ENCODE measurements at regions not wholly inside any gene's neighbourhood (a gene's known extent, or its start where the extent isn't known, plus 50 kb on each side); places are given as distances from the start of the nearest gene placed in this dataset.

DNA sequence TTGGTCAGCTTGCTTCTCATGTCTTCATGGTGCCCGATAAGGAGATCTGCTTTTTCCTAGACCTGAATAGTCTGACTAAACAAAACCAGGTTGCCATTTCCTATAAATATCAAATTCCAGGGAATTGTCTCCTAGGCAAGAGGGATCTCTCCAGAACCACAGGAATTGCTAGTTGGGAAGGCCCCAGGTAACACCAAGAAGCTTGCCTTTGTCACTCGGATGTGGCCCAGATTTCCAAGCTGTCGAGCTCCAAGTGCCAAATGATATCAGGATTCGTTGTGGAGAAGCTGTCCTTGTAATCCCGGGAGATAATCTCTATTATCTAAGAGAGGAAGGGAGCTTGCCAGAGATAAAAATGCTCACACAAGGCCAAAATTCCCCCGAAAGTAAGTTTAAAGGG lies 1288.5 kb upstream of the AUTS2 start:
- no peak for DNase-seq (ENCODE audit: low read depth)

DNA sequence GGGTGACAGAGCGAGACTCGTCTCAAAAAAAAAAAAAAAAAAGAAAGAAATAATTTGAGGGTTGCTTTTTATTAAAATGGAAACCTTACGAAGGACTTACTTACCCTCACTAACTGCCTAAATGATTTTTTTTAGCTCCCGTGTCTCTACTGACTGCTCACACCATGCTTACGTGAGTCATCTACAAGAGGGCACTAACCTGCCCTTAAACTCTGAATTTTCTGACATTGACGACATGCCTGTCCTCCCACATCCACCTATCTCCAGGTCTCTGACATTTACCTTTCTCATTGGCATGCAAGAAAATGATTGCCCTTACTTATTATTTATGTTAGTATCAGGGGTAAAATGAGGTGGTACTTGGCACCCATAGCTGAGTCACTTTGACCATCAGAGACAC lies 1286.3 kb upstream of the AUTS2 start:
- no peak for DNase-seq (ENCODE audit: low read depth)

DNA sequence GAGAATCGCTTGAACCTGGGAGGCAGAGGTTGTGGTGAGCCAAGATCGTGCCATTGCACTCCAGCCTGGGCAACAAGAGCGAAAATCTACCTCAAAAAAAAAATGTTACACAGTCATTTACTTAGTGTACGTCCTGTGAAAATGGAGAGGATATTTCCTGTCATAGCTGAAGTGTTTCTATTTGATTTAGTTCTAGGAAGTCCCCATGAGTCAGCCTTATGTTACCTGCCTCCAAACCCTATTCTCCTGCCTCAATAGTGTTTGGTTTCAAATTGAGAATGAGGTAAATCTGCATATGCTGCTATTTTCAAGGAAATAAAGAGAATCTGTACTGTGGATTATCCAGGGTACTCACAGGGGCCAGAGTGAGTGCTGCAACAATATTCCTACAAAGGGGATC lies 1284.5 kb upstream of the AUTS2 start:
- DNase-seq (ENCODE audit: low read depth): no peak

DNA sequence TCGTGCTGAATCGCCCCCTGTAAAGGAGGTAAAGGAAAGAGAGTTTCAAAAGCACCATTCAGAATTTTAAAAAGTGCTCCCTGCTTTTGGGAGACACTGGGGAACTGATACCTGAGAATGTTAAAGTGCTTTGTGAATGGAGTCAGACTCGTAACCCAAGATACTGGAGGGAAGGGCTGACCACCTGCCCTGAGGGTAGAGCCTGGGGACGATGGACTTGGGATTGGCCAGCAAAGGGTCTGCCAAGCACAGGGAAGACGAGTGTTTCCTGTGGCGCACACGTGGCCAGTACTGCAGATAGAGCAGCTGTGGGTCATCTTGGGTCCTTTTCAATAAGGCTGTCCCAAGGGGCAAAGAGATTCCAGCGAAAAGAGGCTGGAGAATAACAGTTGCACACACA lies 1284.1 kb upstream of the AUTS2 start:
- DNase-seq (ENCODE audit: low read depth): no peak

DNA sequence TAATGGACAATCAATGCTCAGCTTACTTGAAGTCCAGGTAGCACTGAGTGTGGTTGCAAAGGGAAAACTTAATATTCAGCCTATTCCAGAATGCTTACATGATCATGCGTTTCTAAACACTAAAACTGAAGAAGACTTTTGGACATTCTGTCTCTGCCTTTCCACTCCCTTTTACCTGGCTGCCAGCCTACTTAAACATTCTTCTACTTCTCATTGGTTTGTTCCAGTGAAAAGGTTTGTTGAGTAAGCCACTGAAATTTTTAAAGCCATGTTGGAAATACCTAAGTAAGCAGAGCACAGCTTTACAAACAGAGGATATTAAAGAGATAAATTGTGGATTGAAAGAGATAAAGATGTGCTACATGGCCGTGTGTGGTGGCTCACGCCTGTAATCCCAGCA lies 1280.8 kb upstream of the AUTS2 start:
- no peak for DNase-seq (ENCODE audit: low read depth)

DNA sequence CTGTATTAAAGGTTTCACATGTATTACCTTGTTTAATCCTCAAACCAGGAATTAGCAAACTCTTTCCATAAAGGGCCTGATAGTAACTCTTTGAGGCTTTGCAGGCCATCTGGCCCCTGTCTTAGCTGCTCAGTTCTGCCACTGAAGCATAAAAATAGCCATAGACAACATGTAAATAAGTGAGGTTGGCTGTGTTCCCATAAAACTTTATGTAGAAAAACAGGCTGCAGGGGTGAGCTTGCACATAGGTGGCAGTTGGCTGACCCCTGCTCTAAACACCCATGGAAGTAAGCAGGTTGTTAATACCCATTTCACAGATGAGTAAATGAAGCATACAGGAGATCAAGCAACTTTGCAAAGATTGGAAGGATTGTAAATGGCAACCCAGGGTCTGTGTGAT lies 1279.2 kb upstream of the AUTS2 start:
- no peak for DNase-seq (ENCODE audit: low read depth)

DNA sequence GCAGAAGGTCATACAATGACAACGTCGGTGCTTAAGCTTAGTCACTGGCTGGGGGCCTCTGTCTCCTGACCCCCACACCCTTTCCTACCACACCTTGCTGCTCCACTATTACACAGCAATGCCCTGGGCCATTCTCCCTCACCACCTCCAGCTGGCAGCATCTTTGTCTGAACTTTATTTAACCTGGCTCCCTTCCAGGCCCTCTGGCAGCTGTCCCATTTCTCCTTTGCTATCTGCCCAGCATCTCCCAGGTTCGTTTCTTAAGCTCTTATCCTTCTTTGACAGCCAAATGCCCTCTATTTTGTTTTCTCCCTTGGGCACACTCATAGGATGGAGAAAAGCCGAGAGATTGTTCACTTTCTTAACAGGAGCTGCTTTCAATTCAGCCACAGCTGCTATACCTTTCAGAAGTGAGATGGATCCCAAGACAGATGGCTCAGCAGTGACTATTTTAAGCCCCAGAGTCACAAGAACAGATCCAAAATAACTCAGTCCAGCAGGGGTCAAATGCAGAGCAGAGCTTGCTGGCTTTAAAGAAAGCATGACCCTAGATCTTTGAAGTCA lies 1277.1 kb upstream of the AUTS2 start:
- DNase-seq (ENCODE audit: low read depth): no peak

DNA sequence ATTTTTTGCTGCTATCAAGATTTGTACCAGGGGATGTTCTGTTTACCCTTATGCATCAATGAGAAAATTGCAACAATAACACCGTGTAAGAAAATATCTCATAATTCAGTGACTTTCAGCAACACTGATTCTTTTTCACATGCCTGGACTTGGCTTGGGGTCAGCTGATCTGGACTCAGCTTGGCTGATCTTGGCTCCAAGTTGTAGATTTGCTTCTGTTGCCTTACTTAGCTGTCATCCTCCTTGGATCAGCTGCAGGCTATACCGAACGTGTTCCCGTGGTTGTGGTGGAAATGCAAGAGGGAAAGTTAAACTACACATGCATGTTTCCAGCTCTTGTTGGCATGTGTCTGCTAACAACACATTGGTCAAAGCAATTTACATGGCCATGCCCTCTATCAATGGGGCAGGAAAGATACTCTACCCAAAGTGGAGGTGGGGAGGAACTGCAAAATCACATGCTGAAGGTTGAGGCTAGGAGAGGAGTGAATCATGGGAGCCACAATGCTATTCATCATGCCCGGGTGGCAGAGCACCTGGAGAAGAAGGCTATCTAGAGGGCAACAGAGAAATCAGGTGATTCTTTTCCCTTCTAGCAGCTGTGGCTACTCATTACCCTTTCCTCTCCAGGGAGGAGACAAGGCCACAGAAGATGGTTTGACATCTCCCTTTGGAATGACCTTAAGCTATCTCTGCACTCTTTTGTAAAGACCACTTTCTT lies 1276.3 kb upstream of the AUTS2 start:
- DNase-seq (ENCODE audit: low read depth): no peak

DNA sequence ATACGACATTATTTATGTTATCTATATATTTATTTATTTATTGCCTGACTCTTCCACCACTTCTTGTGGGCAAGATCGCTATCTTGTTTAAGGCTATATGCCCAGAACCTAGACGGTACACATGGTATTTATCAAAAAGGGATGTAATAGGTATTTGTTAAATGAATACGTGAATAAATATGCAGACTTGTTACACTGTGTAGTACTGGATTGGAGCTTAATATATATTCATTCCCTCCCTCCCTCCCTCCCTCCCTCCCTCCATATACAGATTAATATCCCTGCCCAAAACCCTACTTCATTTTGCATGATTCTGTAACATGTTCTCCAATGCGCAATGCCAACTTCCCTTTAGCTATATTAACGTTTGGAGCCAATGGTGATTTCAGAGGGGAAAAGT lies 1273.7 kb upstream of the AUTS2 start:
- DNase-seq (ENCODE audit: low read depth): no peak

DNA sequence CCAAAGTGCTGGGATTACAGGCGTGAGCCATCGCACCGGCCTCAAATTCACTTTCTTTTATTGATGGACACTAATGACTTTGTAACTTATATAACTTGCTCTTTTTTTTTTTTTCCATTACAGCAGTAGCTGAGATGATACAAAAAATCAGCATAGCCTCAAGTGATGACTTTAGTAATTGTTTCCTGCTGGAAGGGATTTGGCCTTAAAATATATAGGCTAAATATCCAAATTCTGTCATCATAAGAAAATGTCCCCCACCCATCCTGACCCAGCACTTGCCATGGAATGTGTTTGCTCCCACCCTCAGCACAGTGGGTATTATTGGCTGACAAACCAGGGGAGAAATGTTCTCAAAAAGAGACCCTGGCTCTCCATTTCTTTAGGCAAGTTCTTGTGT lies 1264.1 kb upstream of the AUTS2 start:
- no peak for DNase-seq (ENCODE audit: low read depth)

DNA sequence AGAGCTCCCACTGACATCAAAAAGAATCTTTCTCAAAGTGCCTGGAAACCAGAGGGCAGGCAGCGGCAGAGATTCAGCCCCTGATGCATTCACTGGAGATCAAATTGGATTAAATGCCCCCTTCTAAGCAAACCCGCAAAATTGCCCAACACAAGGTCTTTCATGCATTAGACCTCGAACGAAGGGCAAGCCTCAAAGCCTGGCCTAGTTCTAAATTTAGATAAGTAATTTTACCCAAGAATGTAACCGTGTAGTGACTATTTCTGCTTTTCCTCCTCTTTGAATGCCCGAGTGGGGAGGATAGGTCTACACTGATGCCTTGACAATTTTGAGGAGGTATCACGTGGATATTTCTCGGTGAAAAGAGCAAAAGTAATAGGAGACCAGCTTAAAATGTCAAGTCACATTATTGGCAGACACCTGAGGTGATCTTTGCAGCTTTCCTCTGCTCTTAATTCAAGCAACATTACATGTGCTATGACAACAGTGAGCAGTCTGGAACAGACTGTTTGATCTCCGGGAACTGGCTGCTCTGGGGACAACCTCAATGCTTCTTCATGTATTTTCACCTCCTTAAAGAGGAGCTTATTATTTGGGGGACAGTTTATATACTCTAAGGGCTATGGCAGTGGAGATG lies 1263.5 kb upstream of the AUTS2 start:
- no peak for DNase-seq (ENCODE audit: low read depth)

DNA sequence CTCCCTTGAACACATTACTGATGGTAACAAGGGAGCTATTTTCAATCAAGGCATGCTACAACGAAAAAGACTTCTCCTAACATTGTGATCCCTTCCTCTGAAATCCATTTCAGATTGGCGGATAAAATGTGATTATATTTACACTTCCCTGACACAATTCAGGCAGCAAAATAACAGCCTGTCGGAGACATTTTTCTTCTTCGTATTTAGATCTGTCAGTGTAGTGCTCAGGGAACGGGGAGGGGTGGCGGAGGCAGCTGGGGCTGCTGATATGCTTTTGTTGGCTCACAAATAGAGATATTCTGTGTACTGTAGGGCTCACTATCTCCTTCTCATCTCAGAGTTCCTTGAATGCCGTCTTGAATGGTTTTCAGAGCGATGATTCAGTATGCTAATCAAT lies 1261.7 kb upstream of the AUTS2 start:
- no peak for DNase-seq (ENCODE audit: low read depth)

DNA sequence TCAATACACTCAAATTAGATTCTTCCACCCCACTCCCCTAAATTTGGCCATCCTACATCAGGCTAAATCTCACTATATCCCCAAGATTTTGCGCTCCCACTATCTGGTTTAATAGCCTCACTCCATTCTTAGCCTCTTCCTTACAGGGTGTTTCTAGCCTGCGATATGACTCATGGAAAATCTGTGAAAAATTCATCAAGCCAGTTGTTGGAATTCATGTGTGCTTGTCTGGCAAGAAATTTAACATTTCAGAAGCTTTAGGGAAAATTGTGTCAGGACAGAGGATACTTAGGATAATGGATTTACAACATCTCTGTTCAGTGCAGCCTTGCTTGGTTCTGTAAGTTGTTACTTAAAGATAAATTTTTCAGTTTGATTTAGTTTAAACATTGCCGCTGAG lies 1249.9 kb upstream of the AUTS2 start:
- no peak for DNase-seq (ENCODE audit: low read depth)

DNA sequence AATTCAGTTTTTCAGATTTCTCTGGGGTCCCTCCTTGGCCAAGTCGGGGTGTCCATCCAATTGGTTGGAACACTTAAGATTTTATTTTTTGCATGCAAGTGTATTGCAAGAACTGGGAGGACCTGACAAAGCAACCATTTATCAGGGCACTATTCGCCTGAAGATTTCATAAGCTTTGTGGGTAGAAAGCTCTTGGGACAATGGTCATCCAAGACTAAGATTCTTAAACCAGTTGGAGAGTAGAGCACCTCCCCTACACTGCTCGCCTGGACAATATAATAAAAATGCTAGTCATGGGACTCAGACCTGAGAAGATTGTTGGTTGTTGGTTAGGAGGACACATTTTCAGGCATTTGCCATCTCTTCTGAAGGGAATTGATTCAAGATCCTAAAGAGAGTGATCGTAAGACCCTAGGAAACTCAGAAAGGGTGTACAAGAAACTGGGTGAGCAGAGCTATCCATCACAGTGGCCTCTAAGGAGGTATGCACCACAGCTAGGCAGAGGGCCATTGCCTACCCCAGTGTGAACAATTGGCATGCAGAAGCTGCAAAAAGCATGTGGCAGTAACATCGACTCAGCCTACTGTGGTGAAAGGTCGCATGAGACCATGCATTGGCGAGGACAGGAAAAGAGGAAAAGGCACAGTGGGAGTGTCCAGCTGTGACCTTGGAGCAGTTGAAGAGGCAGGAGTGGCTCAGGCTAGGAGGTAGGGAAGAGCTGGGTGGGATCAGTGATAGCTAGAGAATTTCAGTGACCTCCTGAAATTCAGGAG lies 1235.3 kb upstream of the AUTS2 start:
- no peak for DNase-seq (ENCODE audit: low read depth)

DNA sequence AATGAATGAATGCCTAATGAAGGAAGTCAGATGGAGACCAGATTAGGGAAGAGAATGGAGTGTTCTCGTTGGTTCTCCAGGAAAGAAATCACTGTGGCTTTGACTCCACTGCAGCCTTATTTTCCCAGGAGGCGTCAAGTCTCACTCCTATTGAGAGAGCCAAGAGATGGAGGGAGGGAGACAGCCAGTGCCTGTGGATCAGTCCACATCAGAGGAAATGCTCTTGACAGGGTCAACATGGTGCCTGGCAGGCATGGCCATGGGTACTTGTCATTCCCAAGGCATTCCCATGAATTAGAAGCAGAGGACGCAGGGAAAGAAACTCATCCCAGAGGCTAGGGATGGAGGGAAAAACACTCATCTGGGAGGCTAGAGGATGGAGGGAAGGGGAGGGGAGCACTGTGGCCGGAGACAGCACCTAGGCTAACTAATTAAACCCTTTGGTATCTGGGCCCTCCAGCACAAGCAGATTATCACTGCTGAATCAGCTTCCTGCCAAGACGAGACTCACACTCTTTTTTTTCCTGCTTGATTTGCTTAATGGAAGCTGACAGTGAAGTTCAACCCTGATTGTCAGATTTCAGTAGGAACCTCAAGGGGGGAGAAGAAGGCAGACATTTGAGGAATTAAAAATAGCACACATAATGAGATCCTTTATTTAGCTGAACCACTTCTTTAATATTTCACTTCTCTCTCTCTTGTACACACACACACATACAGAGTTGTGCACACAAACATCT lies 1233.2 kb upstream of the AUTS2 start:
- DNase-seq (ENCODE audit: low read depth): no peak

DNA sequence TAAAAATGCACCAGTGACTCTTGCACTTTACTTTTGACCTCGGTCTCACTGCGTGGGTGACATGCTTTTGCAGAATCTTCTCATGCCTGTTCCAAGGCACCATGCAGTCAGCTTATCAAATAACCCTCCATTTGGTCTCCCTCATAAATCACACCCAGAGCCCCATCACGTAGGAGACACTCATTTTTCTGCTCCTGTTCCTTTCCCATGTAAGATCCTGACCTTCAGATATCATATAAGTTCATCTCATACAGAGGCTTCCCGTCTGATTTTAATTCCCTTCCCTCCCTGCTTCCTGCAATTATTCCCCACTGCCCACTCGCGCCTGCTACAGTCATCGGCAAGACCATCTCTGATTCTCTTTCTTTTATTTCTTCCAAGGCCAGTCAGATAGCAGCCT lies 1226.3 kb upstream of the AUTS2 start:
- no peak for DNase-seq (ENCODE audit: low read depth)

DNA sequence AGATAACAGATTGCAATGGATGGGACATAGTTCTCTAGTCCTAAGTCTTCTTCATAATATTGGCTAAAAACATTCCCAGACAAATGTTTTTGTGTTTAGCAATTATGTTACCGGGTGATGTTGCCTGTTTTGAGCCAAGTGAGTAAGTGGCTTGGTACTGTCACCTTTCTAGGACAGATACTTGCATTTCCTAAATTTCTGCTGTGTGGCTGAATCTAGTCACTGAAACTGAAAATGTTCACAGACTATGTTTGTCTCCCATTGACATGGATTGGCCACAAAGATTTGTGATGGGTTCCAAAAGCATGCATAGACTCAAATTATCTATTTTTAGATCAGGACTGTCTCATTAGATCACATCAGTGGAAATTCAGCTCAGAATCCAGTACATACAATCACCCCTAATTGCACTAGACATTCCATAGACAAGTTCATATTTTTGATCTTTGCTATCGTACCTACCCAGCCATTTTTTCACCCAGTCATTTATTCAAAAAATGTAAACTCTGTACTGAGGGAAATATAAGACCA lies 1222.1 kb upstream of the AUTS2 start:
- no peak for DNase-seq (ENCODE audit: low read depth)

DNA sequence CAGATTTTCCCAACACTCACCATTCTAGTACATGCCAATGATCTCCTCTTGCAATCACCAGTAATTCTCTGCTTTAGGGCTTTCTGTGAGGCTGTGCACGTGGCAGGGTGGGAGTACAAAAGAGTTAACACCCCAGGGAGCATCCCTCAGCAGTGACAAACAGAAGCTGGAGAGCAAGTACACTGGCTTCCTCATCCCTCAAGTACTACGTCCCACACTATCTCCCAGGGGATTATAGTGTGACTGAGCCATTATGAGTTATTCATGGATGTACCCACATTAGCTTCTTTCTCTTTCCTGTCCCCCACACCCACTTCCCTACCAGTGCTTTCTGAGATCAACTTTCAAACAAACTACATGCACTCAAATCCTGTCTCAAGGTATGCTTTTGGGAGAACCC lies 1216.5 kb upstream of the AUTS2 start:
- no peak for DNase-seq (ENCODE audit: low read depth)

DNA sequence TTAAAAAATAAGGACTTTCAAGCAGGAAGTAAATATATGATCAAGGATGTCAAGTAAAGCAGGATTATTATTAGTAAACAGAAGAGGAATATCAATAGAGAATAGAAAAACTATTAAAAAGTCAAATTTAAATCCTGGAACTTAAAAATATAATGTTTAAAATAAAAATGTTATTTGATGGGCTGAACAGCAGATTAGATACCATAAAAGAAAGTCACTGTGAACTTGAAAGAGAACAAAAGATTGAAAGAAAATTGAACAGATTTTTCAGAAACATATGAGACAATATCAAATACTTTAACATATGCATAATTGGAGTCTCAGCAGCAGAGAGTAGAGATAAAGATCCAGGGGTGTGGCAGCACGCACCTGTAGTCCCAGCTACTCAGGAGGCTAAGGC lies 1213.7 kb upstream of the AUTS2 start:
- no peak for DNase-seq (ENCODE audit: low read depth)

DNA sequence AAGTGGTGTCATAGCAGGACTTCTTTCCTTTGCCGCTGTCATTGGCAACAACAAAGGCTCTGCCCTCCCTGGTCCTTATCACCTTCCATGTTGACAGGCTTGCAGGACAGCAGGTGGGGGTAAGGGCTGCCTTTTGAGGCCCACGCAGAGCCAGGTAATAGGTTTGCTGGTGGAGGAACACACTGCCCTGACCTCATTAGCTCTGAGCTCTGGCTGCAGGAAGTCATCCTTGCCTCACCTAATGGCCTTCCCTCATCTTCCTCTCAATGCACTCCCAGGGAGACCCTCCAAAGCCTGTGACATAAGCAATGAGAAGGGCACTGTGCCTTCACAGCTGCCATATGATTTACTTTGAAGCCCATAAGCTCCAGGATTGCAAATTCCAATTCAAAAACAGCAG lies 1205.2 kb upstream of the AUTS2 start:
- DNase-seq (ENCODE audit: low read depth): no peak

DNA sequence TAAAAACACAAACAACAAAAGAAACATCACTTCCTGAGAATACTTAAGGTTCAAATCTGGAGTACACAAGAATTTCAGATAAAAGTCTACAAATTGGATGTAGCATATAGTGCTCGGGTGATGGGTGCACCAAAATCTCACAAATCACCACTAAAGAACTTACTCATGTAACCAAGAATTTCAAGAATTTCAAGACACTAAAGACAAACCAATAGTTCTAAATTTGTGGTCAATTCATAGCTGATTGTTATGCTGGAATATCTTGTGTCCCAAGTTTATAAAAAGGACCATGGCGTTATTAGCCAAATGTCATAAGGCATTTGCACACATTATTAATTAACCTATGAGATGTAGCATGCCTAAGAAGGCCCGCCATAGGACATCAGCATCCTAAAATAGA lies 1204.1 kb upstream of the AUTS2 start:
- DNase-seq (ENCODE audit: low read depth): no peak

DNA sequence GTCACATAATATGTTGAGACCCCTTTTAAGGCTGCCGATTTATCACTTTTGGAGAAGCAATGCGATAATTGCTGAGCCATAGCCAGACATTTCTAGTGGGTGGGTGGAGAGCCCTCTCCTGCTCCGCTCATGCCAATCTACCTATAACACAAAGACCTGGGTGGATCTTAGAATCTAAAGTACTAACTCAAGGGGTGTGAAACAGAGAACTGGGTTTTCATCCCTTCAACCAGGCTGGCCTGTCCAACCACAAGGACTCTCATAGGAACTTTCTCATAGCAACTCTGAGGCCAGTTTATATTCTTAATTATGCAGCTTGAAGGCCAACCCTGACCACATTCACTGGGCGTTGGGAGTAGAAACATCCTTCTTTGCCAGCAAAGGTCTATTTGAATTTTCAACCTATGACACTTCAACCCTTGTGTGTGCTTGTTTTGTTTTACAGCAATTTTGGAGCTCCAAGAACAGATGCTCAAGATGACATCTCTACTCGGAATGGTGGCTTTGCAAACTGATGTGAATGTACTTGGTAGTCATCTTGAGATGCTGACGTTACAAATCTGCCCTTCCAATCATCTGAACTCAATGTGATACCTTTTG lies 1198.2 kb upstream of the AUTS2 start:
- no peak for DNase-seq (ENCODE audit: low read depth)

Measured in fibroblast of the conjunctiva (primary cell).